ENCODE measurements at regions not wholly inside any gene's neighbourhood (a gene's known extent, or its start where the extent isn't known, plus 50 kb on each side); places are given as distances from the start of the nearest gene placed in this dataset.

GRCh38 chr15:61685971-61686370 is 374.3 kb downstream of the VPS13C start:
- no peak for DNase-seq (ENCODE audit: low spot score)

GRCh38 chr15:61685534-61685933 is 374.7 kb downstream of the VPS13C start:
- DNase-seq (ENCODE audit: low spot score) = no peak
- intact Hi-C loops (cut with DNase I) = no loop called here

More at GRCh38 chr15:61685971-61686370, 374.3 kb downstream of the VPS13C start:
- intact Hi-C loops (cut with DNase I) = no loop called here

- intact Hi-C loops (cut with DNase I) = no loop called here
- DNase-seq (ENCODE audit: low spot score) = no peak
These were observed 375.3 kb downstream of the VPS13C start for GRCh38 chr15:61684749-61685467.

- DNase-seq (ENCODE audit: low spot score) = no peak
These were observed 377.1 kb downstream of the VPS13C start for GRCh38 chr15:61682891-61683735.

GRCh38 chr15:61681676-61682075 is 378.6 kb downstream of the VPS13C start:
- DNase-seq (ENCODE audit: low spot score) = no peak
- intact Hi-C loops (cut with DNase I) = no loop called here

More at GRCh38 chr15:61682891-61683735, 377.1 kb downstream of the VPS13C start:
- intact Hi-C loops (cut with DNase I) = no loop called here

- intact Hi-C loops (cut with DNase I) = no loop called here
- no peak for DNase-seq (ENCODE audit: low spot score)
These were observed 379.2 kb downstream of the VPS13C start for GRCh38 chr15:61681038-61681418.

GRCh38 chr15:61680260-61681037 is 379.8 kb downstream of the VPS13C start:
- intact Hi-C loops (cut with DNase I) = no loop called here
- no peak for DNase-seq (ENCODE audit: low spot score)

- intact Hi-C loops (cut with DNase I) = no loop called here
- no peak for DNase-seq (ENCODE audit: low spot score)
These were observed 388.5 kb downstream of the VPS13C start for GRCh38 chr15:61671736-61672135.

GRCh38 chr15:61668444-61668843 is 391.8 kb downstream of the VPS13C start:
- no peak for DNase-seq (ENCODE audit: low spot score)
- intact Hi-C loops (cut with DNase I) = no loop called here

GRCh38 chr15:61661791-61662190 is 398.5 kb downstream of the VPS13C start:
- DNase-seq (ENCODE audit: low spot score) = no peak
- intact Hi-C loops (cut with DNase I) = no loop called here

- intact Hi-C loops (cut with DNase I) = no loop called here
- DNase-seq (ENCODE audit: low spot score) = no peak
These were observed 399.7 kb downstream of the VPS13C start for GRCh38 chr15:61660579-61660978.

GRCh38 chr15:61659566-61660190 is 400.6 kb downstream of the VPS13C start:
- intact Hi-C loops (cut with DNase I) = no loop called here
- no peak for DNase-seq (ENCODE audit: low spot score)

GRCh38 chr15:61657461-61657860 is 402.8 kb downstream of the VPS13C start:
- intact Hi-C loops (cut with DNase I) = no loop called here

GRCh38 chr15:61656391-61656790 is 403.9 kb downstream of the VPS13C start:
- no peak for DNase-seq (ENCODE audit: low spot score)
- intact Hi-C loops (cut with DNase I) = no loop called here

More at GRCh38 chr15:61657461-61657860, 402.8 kb downstream of the VPS13C start:
- no peak for DNase-seq (ENCODE audit: low spot score)

- no peak for DNase-seq (ENCODE audit: low spot score)
- intact Hi-C loops (cut with DNase I) = no loop called here
These were observed 404.4 kb downstream of the VPS13C start for GRCh38 chr15:61655881-61656280.

- peak; percentile 84 for DNase-seq (ENCODE audit: low spot score)
These were observed 405.3 kb downstream of the VPS13C start for GRCh38 chr15:61654918-61655317.

GRCh38 chr15:61654002-61654740 is 406.1 kb downstream of the VPS13C start:
- intact Hi-C loops (cut with DNase I) = no loop called here
- no peak for DNase-seq (ENCODE audit: low spot score)

More at GRCh38 chr15:61654918-61655317, 405.3 kb downstream of the VPS13C start:
- intact Hi-C loops (cut with DNase I) = no loop called here

- DNase-seq (ENCODE audit: low spot score) = peak; percentile 88
- intact Hi-C loops (cut with DNase I) = no loop called here
These were observed 407.1 kb downstream of the VPS13C start for GRCh38 chr15:61653110-61653509.

- intact Hi-C loops (cut with DNase I) = no loop called here
- no peak for DNase-seq (ENCODE audit: low spot score)
These were observed 409.0 kb downstream of the VPS13C start for GRCh38 chr15:61651267-61651666.

Measured in posterior vena cava (tissue), 2 donors.